Vagina (tissue), 2 donors: ENCODE measurements at regions not wholly inside any gene's neighbourhood (a gene's known extent, or its start where the extent isn't known, plus 50 kb on each side); places are given as distances from the start of the nearest gene placed in this dataset.

Experiments
- DNase-seq, 2 donors: peaks; one replicate each; pipeline ENCODE4 v3.0.0-alpha.2; 2017; ENCODE audit errors: extremely low spot score in 2 of 2
- H3K27ac ChIP-seq: fragments of 200-600 bp; sonication (generic); one replicate; pipeline ENCODE4 v1.5.1; 2019
- H3K27me3 ChIP-seq: fragments of 200-600 bp; sonication (generic); one replicate; pipeline ENCODE4 v1.5.1; 2019
- H3K36me3 ChIP-seq, 2 donors: fragments of 200-600 bp; sonication (generic); one replicate each; pipeline ENCODE4 v1.5.1; 2017 to 2019
- H3K4me1 ChIP-seq: fragments of 200-600 bp; sonication (generic); one replicate; pipeline ENCODE4 v1.5.1; 2019
- H3K4me3 ChIP-seq, 2 donors: fragments of 200-600 bp; sonication (generic); 1 replicate in 1 of 2; 2 replicates in 1 of 2; pipeline ENCODE4 v1.5.1; 2016 to 2019
- H3K9me3 ChIP-seq: fragments of 200-600 bp; sonication (generic); one replicate; pipeline ENCODE4 v1.5.1; 2019
- POLR2A ChIP-seq, 2 donors: fragments of 450-650 bp; IDR thresholded peaks; one replicate each; pipeline ENCODE4 v1.6.1; 2017; ENCODE audit warnings: antibody characterized with exemption in 2 of 2, mild to moderate bottlenecking in 2 of 2, moderate library complexity in 2 of 2
- POLR2AphosphoS5 ChIP-seq, 2 donors: sonication (generic); formaldehyde crosslinking; IDR thresholded peaks; one replicate each; pipeline ENCODE4 v1.9.0; 2017; ENCODE audit warnings: antibody characterized with exemption in 2 of 2, mild to moderate bottlenecking in 2 of 2, low read depth in 1 of 2; ENCODE audit not compliant: insufficient read depth in 1 of 2
- intact Hi-C: fragments of 100-400 bp; cut with DNase I; formaldehyde crosslinking; loops from one replicate; pipeline ENCODE4 v1.15.1; 2023
- TF ChIP-seq, protein P1 (sequence below), 3 experiments: fragments of 450-650 bp in 2 of 3; fragments of 200-600 bp in 1 of 3; sonication (generic) in 1 of 3; IDR thresholded peaks; one replicate each; pipeline ENCODE4 v1.5.1; 2017 to 2019; ENCODE audit warnings: antibody characterized with exemption in 3 of 3, mild to moderate bottlenecking in 2 of 3, moderate library complexity in 2 of 3

DNA sequence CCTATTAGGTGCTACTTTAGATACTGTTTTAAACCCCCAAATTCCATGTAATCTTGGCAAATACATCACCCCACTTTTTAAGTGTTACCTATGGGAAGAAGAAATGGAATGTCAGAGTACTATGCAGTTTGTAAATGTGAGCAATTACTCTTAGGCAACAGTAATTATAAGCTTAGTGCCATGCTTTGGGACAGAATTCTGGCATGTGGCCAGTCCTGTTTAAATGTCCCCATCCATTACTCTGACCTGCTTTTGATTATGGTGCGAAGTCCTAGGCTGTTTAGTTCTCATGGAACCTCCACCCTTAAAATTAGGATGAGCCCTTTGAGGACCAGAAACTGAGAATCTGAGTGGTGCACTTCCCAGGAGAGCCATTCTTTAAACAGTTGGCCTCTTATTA, 321.4 kb upstream of the RGS6 start:
- Histone ChIP-seq H3K36me3 (no peaks in the 10 kb centered on the region), H3K4me3 (no peak overlapping the region), H3K9me3 (no peaks in the 10 kb centered on the region), H3K27ac (no peak overlapping the region), H3K4me1 (no peaks in the 10 kb centered on the region), H3K27me3 (no peaks in the 10 kb centered on the region)
- TF ChIP-seq POLR2A (IDR thresholded peaks at IDR 0.05) (no peak), POLR2AphosphoS5 (IDR thresholded peaks at IDR 0.05; ENCODE audit: insufficient read depth in 1 of 2, low read depth in 1 of 2) (no peak)
- TF ChIP-seq, protein P1, sequence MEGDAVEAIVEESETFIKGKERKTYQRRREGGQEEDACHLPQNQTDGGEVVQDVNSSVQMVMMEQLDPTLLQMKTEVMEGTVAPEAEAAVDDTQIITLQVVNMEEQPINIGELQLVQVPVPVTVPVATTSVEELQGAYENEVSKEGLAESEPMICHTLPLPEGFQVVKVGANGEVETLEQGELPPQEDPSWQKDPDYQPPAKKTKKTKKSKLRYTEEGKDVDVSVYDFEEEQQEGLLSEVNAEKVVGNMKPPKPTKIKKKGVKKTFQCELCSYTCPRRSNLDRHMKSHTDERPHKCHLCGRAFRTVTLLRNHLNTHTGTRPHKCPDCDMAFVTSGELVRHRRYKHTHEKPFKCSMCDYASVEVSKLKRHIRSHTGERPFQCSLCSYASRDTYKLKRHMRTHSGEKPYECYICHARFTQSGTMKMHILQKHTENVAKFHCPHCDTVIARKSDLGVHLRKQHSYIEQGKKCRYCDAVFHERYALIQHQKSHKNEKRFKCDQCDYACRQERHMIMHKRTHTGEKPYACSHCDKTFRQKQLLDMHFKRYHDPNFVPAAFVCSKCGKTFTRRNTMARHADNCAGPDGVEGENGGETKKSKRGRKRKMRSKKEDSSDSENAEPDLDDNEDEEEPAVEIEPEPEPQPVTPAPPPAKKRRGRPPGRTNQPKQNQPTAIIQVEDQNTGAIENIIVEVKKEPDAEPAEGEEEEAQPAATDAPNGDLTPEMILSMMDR (IDR thresholded peaks at IDR 0.05) = no peak
- DNase-seq = no peak
- intact Hi-C loops = no loop called here

DNA sequence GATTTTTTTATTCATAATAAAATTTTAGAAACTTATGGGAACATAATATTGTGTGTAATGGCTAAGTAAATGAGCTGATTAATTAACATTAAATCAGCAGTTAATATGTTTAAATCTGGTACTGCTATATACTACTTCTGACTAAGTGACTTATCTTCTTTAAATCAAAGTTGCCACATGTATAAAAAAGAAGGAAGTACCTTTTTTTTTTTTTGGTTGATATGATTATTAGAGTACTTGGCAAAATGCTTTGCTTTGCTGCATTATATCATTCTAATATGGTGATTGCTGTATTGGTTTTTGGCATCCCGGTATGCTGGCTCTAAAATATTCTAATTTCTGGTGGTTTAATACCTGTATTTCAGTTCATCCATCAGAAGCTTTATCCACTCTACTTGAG, 319.1 kb upstream of the RGS6 start:
- DNase-seq = no peak
- Histone ChIP-seq H3K36me3 (no peaks in the 10 kb centered on the region), H3K27ac (no peak overlapping the region), H3K9me3 (no peaks in the 10 kb centered on the region), H3K4me3 (no peak overlapping the region), H3K27me3 (no peaks in the 10 kb centered on the region), H3K4me1 (no peaks in the 10 kb centered on the region)
- no peak for TF ChIP-seq POLR2AphosphoS5 (IDR thresholded peaks at IDR 0.05; ENCODE audit: insufficient read depth in 1 of 2, low read depth in 1 of 2)
- no peak for TF ChIP-seq POLR2A (IDR thresholded peaks at IDR 0.05)
- intact Hi-C loops = no loop called here

DNA sequence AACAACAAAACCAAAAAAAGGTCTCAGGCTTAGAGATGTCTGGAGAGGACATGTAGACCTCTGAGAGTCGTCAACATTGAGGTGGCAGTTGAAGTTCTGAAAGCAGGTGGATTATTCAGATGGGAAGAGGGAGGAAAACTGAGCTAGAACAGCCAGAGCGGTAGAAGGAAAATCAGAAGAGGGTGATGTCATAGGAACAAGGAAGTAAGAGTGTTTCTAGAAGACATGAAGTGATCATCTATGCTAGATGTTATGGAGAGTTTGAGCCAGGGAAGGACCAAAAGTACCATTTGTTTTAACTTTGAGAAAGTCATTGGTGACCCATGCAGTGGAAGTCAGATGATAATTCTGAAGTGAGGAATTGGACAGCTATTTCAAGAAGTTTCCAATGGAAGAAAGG, 316.2 kb upstream of the RGS6 start:
- H3K4me1 ChIP-seq = no peaks in the 10 kb centered on the region
- no peaks in the 10 kb centered on the region for H3K9me3 ChIP-seq
- H3K27me3 ChIP-seq = no peaks in the 10 kb centered on the region
- H3K4me3 ChIP-seq = no peak overlapping the region
- no peaks in the 10 kb centered on the region for H3K36me3 ChIP-seq
- intact Hi-C loops = no loop called here
- H3K27ac ChIP-seq = no peak overlapping the region
- DNase-seq = no peak
- TF ChIP-seq POLR2A (IDR thresholded peaks at IDR 0.05) (no peak), POLR2AphosphoS5 (IDR thresholded peaks at IDR 0.05; ENCODE audit: insufficient read depth in 1 of 2, low read depth in 1 of 2) (no peak)
- TF ChIP-seq, protein P1 (IDR thresholded peaks at IDR 0.05) = no peak

DNA sequence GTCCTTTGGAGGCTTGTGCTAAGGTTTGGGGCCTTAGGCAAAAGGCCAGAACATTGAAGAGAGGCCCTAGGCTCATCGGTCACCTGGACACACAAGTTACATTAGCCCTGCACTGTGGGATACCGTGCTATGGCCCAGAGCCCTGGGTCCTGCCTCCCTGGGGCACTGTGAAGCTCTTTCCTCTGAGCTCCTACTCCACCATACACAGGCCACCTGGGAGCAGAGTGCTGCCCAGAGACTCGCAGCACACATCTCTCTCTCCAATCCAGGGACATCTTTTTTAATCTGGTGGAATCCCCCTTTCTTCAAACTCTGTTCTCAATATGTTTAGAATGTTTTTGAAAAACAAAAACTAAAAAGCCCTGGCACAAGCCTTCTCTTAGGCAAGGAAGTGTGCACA, 314.2 kb upstream of the RGS6 start:
- H3K4me1 ChIP-seq = no peaks in the 10 kb centered on the region
- H3K4me3 ChIP-seq = no peak overlapping the region
- no peak for DNase-seq
- H3K36me3 ChIP-seq = no peaks in the 10 kb centered on the region
- H3K9me3 ChIP-seq = no peaks in the 10 kb centered on the region
- H3K27me3 ChIP-seq = no peaks in the 10 kb centered on the region
- intact Hi-C loops = no loop called here
- TF ChIP-seq POLR2A (IDR thresholded peaks at IDR 0.05) (no peak), POLR2AphosphoS5 (IDR thresholded peaks at IDR 0.05; ENCODE audit: insufficient read depth in 1 of 2, low read depth in 1 of 2) (no peak)
- TF ChIP-seq, protein P1 (IDR thresholded peaks at IDR 0.05) = no peak
- no peak overlapping the region for H3K27ac ChIP-seq

DNA sequence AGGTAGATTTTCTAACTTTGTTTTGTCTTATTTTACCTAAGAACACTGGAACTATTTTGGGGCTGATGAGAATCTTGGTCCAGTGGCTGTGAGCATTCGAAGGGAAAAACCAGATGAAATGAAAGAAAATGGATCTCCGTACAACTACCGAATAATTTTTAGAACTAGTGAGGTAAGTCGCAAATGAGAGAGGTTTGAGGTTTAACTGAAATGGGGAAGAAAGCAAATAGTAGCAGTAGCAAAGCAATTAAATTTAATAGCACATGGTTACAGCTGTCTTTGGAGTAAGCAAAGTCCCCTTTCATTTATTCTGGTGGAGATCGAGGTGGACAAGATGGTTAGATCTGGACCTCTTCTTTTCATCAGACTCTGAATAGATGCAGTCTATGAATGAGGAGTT, 313.5 kb upstream of the RGS6 start:
- Histone ChIP-seq H3K27me3 (no peaks in the 10 kb centered on the region), H3K36me3 (no peaks in the 10 kb centered on the region), H3K9me3 (no peaks in the 10 kb centered on the region), H3K4me1 (no peaks in the 10 kb centered on the region), H3K4me3 (no peak overlapping the region), H3K27ac (no peak overlapping the region)
- TF ChIP-seq POLR2AphosphoS5 (IDR thresholded peaks at IDR 0.05; ENCODE audit: insufficient read depth in 1 of 2, low read depth in 1 of 2) = no peak
- TF ChIP-seq POLR2A (IDR thresholded peaks at IDR 0.05) = no peak
- TF ChIP-seq, protein P1 (IDR thresholded peaks at IDR 0.05) = no peak
- DNase-seq = no peak
- intact Hi-C loops = no loop called here

DNA sequence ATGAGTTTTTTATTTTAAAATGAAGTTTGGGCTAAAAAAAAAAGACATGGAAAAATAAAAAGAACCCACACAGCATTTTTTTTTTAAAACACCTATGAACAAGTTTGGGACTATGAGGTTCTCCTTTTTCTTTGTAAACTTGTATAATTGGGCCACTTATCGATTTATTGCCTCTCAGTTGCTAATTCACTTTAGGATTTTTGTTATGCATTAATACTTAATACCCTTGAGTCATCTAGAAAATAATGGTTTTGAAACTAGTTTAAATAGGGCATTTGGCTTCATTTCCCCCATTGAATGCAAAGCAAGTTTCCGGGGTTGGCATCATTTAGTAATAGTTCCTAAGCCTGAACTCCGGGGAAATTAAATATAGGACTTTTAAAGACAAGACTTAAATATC, 312.8 kb upstream of the RGS6 start:
- TF ChIP-seq POLR2AphosphoS5 (IDR thresholded peaks at IDR 0.05; ENCODE audit: insufficient read depth in 1 of 2, low read depth in 1 of 2) = no peak
- TF ChIP-seq, protein P1 (IDR thresholded peaks at IDR 0.05) = no peak
- TF ChIP-seq POLR2A (IDR thresholded peaks at IDR 0.05) = no peak
- Histone ChIP-seq H3K9me3 (no peaks in the 10 kb centered on the region), H3K36me3 (peaks cover 0 to 4% of the 10 kb centered on the region in 2 donors), H3K27me3 (no peaks in the 10 kb centered on the region), H3K27ac (no peak overlapping the region), H3K4me1 (no peaks in the 10 kb centered on the region), H3K4me3 (no peak overlapping the region)
- DNase-seq = no peak
- intact Hi-C loops = no loop called here
